ENCODE measurements at regions not wholly inside any gene's neighbourhood (a gene's known extent, or its start where the extent isn't known, plus 50 kb on each side); places are given as distances from the start of the nearest gene placed in this dataset.

GRCh38 chr7:31175672-31176071, 123.6 kb downstream of the ADCYAP1R1 start:
- TF ChIP-seq EZH2 (IDR thresholded peaks at IDR 0.05; ENCODE audit: insufficient read depth, poor library complexity, severe bottlenecking) (no peak), EZH2phosphoT487 (IDR thresholded peaks at IDR 0.05; ENCODE audit: insufficient read depth, low read depth) (no peak)
